Trophoblast cell (in vitro differentiated cells and primary cell): ENCODE measurements at regions not wholly inside any gene's neighbourhood (a gene's known extent, or its start where the extent isn't known, plus 50 kb on each side); places are given as distances from the start of the nearest gene placed in this dataset.

ENCODE experiments used
- DNase-seq, 2 donors: peaks; one replicate each; pipeline ENCODE4 v3.0.0-alpha.2; 2016
- H2AFZ ChIP-seq: 2 replicates; pipeline ENCODE4 v1.6.1; 2013; ENCODE audit warnings: low read length, moderate library complexity, mild to moderate bottlenecking; ENCODE audit not compliant: insufficient read depth, poor library complexity
- H2AK5ac ChIP-seq: 2 replicates; pipeline ENCODE4 v1.6.1; 2013; ENCODE audit warnings: mild to moderate bottlenecking, low read length
- H2BK120ac ChIP-seq: 2 replicates; pipeline ENCODE4 v1.6.1; 2013; ENCODE audit warnings: low read length, mild to moderate bottlenecking, moderate library complexity; ENCODE audit not compliant: insufficient read depth, poor library complexity
- H2BK12ac ChIP-seq: 2 replicates; pipeline ENCODE4 v1.6.1; 2013; ENCODE audit warnings: mild to moderate bottlenecking, low read length, moderate library complexity
- H2BK5ac ChIP-seq: 2 replicates; pipeline ENCODE4 v1.6.1; 2013; ENCODE audit warnings: low read length, low read depth, moderate library complexity, mild to moderate bottlenecking; ENCODE audit not compliant: poor library complexity
- H3K14ac ChIP-seq: 2 replicates; pipeline ENCODE4 v1.6.1; 2013; ENCODE audit warnings: mild to moderate bottlenecking, low read length
- H3K18ac ChIP-seq: 2 replicates; pipeline ENCODE4 v1.6.1; 2013; ENCODE audit warnings: mild to moderate bottlenecking, low read length
- H3K23ac ChIP-seq: 2 replicates; pipeline ENCODE4 v1.6.1; 2013; ENCODE audit warnings: low read length
- H3K27ac ChIP-seq: 2 replicates; pipeline ENCODE4 v1.5.1; 2013; ENCODE audit warnings: low read depth, mild to moderate bottlenecking, inconsistent platforms, low read length, moderate library complexity
- H3K27me3 ChIP-seq: 2 replicates; pipeline ENCODE4 v1.6.1; 2013; ENCODE audit warnings: inconsistent platforms, mild to moderate bottlenecking, low read length, moderate library complexity; ENCODE audit not compliant: insufficient read depth
- H3K36me3 ChIP-seq, 2 experiments: 1 replicate in 1 of 2; 2 replicates in 1 of 2; pipeline ENCODE4 v1.6.1; 2013; ENCODE audit warnings: low read length in 2 of 2, mild to moderate bottlenecking in 2 of 2, moderate library complexity in 1 of 2; ENCODE audit not compliant: insufficient read depth in 2 of 2, control insufficient read depth in 1 of 2
- H3K4ac ChIP-seq: 2 replicates; pipeline ENCODE4 v1.6.1; 2013; ENCODE audit warnings: low read depth, mild to moderate bottlenecking, low read length, moderate library complexity
- H3K4me1 ChIP-seq, 2 experiments: 1 replicate in 1 of 2; 2 replicates in 1 of 2; pipeline ENCODE4 v1.6.1; 2013; ENCODE audit warnings: low read length in 2 of 2, mild to moderate bottlenecking in 2 of 2, moderate library complexity in 1 of 2; ENCODE audit not compliant: insufficient read depth in 2 of 2, control insufficient read depth in 1 of 2
- H3K4me2 ChIP-seq: 2 replicates; pipeline ENCODE4 v1.6.1; 2013; ENCODE audit warnings: inconsistent platforms, mild to moderate bottlenecking, low read length, moderate library complexity
- H3K4me3 ChIP-seq: 2 replicates; pipeline ENCODE4 v1.5.1; 2013; ENCODE audit warnings: mild to moderate bottlenecking, low read depth, low read length, inconsistent platforms
- H3K79me1 ChIP-seq: one replicate; pipeline ENCODE4 v1.6.1; 2013; ENCODE audit warnings: low read length
- H3K79me2 ChIP-seq: 2 replicates; pipeline ENCODE4 v1.6.1; 2013; ENCODE audit warnings: low read length, mild to moderate bottlenecking; ENCODE audit not compliant: control insufficient read depth, insufficient read depth, poor library complexity
- H3K9ac ChIP-seq: 2 replicates; pipeline ENCODE4 v1.6.1; 2013; ENCODE audit warnings: mild to moderate bottlenecking, low read length
- H3K9me3 ChIP-seq: 2 replicates; pipeline ENCODE4 v1.6.1; 2013; ENCODE audit warnings: low read depth, mild to moderate bottlenecking, control low read depth, inconsistent platforms, low read length; ENCODE audit not compliant: insufficient read depth
- H4K12ac ChIP-seq: 2 replicates; pipeline ENCODE4 v1.6.1; 2013; ENCODE audit warnings: low read depth, mild to moderate bottlenecking, low read length, moderate library complexity
- H4K8ac ChIP-seq: 2 replicates; pipeline ENCODE4 v1.6.1; 2013; ENCODE audit warnings: low read depth, mild to moderate bottlenecking, low read length, moderate library complexity
- H4K91ac ChIP-seq: one replicate; pipeline ENCODE4 v1.6.1; 2013; ENCODE audit warnings: low read depth, mild to moderate bottlenecking, low read length, moderate library complexity
- WGBS: extraction: QIAGEN DNeasy Blood & Tissue Kit; methylation state at CpG from one replicate; pipeline ENCODE4 v1.1.7; 2013; ENCODE audit warnings: missing lambda C conversion rate; ENCODE audit not compliant: insufficient read length, insufficient coverage; ENCODE audit errors: extremely low coverage; 5-methylcytosine and 5-hydroxymethylcytosine counted together

- no peak overlapping the region for H4K12ac ChIP-seq
- DNase-seq: no peak
- no CpG with 5 or more reads among the region's 13 CpGs for WGBS
- H3K27me3 ChIP-seq: peaks cover under 1% of the 10 kb centered on the region
- H3K9ac ChIP-seq: no peak overlapping the region
- no peak overlapping the region for H2AFZ ChIP-seq
- H4K8ac ChIP-seq: no peak overlapping the region
- H3K9me3 ChIP-seq: peaks cover 22% of the 10 kb centered on the region
- no peak overlapping the region for H4K91ac ChIP-seq
- no peak overlapping the region for H3K4me2 ChIP-seq
- no peak overlapping the region for H2BK120ac ChIP-seq
- H3K4me3 ChIP-seq: no peak overlapping the region
- H3K36me3 ChIP-seq: no peaks in the 10 kb centered on the region
- H3K23ac ChIP-seq: no peak overlapping the region
- no peaks in the 10 kb centered on the region for H3K79me2 ChIP-seq
- no peak overlapping the region for H2BK5ac ChIP-seq
- H3K14ac ChIP-seq: no peak overlapping the region
- no peaks in the 10 kb centered on the region for H3K4me1 ChIP-seq
- H3K18ac ChIP-seq: no peak overlapping the region
- no peak overlapping the region for H2BK12ac ChIP-seq
- no peak overlapping the region for H2AK5ac ChIP-seq
- H3K27ac ChIP-seq: no peak overlapping the region
- H3K79me1 ChIP-seq: no peaks in the 10 kb centered on the region
- H3K4ac ChIP-seq: no peak overlapping the region
Measured at GRCh38 chr10:130254243-130254642, 118.1 kb downstream of the GLRX3 start.

- H3K4me1 ChIP-seq: no peaks in the 10 kb centered on the region
- no CpG with 5 or more reads among the region's 5 CpGs for WGBS
- peak in 1 of 2 donors; percentile 72 for DNase-seq
Measured at GRCh38 chr10:130254662-130255061, 118.5 kb downstream of the GLRX3 start.

GRCh38 chr10:130255777-130256176 lies 119.6 kb downstream of the GLRX3 start:
- Histone ChIP-seq H3K36me3 (no peaks in the 10 kb centered on the region), H3K23ac (no peak overlapping the region), H2BK120ac (no peak overlapping the region), H4K8ac (no peak overlapping the region), H2AK5ac (no peak overlapping the region), H3K27ac (no peak overlapping the region), H3K79me1 (no peaks in the 10 kb centered on the region), H3K9me3 (peaks cover 26% of the 10 kb centered on the region), H3K4me2 (no peak overlapping the region), H4K91ac (no peak overlapping the region), H2AFZ (no peak overlapping the region), H3K9ac (no peak overlapping the region), H2BK12ac (no peak overlapping the region), H4K12ac (no peak overlapping the region), H3K14ac (no peak overlapping the region), H3K4me3 (no peak overlapping the region), H3K4ac (no peak overlapping the region), H2BK5ac (no peak overlapping the region), H3K27me3 (peaks cover 2% of the 10 kb centered on the region), H3K79me2 (no peaks in the 10 kb centered on the region), H3K4me1 (no peaks in the 10 kb centered on the region), H3K18ac (no peak overlapping the region)
- DNase-seq: no peak
- no CpG with 5 or more reads among the region's 5 CpGs for WGBS

More at GRCh38 chr10:130254662-130255061, 118.5 kb downstream of the GLRX3 start:
- H3K79me2 ChIP-seq: no peaks in the 10 kb centered on the region
- H3K9ac ChIP-seq: no peak overlapping the region
- H3K27ac ChIP-seq: no peak overlapping the region
- H2BK5ac ChIP-seq: no peak overlapping the region
- H2AK5ac ChIP-seq: no peak overlapping the region
- no peak overlapping the region for H2BK120ac ChIP-seq
- no peak overlapping the region for H3K4ac ChIP-seq
- H2AFZ ChIP-seq: no peak overlapping the region
- no peak overlapping the region for H4K91ac ChIP-seq
- no peak overlapping the region for H4K8ac ChIP-seq
- no peak overlapping the region for H3K4me3 ChIP-seq
- H2BK12ac ChIP-seq: no peak overlapping the region
- H3K18ac ChIP-seq: no peak overlapping the region
- H3K23ac ChIP-seq: no peak overlapping the region
- no peak overlapping the region for H4K12ac ChIP-seq
- no peaks in the 10 kb centered on the region for H3K36me3 ChIP-seq
- no peak overlapping the region for H3K14ac ChIP-seq
- peaks cover 2% of the 10 kb centered on the region for H3K27me3 ChIP-seq
- no peaks in the 10 kb centered on the region for H3K79me1 ChIP-seq
- peaks cover 25% of the 10 kb centered on the region for H3K9me3 ChIP-seq
- H3K4me2 ChIP-seq: no peak overlapping the region

- Histone ChIP-seq H2BK12ac (no peak overlapping the region), H3K79me1 (no peaks in the 10 kb centered on the region), H2AK5ac (no peak overlapping the region), H3K4me2 (no peak overlapping the region), H3K4me3 (no peak overlapping the region), H3K79me2 (no peaks in the 10 kb centered on the region), H4K8ac (no peak overlapping the region), H3K18ac (no peak overlapping the region), H3K27ac (no peak overlapping the region), H3K9me3 (peaks cover 35% of the 10 kb centered on the region), H3K36me3 (no peaks in the 10 kb centered on the region), H2AFZ (no peak overlapping the region), H4K12ac (no peak overlapping the region), H2BK120ac (no peak overlapping the region), H3K27me3 (peaks cover 2% of the 10 kb centered on the region), H3K4me1 (no peaks in the 10 kb centered on the region), H3K23ac (no peak overlapping the region), H4K91ac (no peak overlapping the region), H3K4ac (no peak overlapping the region), H3K14ac (no peak overlapping the region), H3K9ac (no peak overlapping the region), H2BK5ac (no peak overlapping the region)
- WGBS: no CpG with 5 or more reads among the region's 7 CpGs
- no peak for DNase-seq
Measured at GRCh38 chr10:130257897-130258296, 121.7 kb downstream of the GLRX3 start.
